HG03060 (cell line): ENCODE measurements at regions not wholly inside any gene's neighbourhood (a gene's known extent, or its start where the extent isn't known, plus 50 kb on each side); places are given as distances from the start of the nearest gene placed in this dataset.

Source experiments
- ATAC-seq: cut with Tn5 transposase; IDR thresholded peaks from one replicate; pipeline ENCODE4 v1.9.1; 2021; ENCODE audit warnings: low read depth, moderate number of reproducible peaks; ENCODE audit not compliant: unreplicated experiment

DNA sequence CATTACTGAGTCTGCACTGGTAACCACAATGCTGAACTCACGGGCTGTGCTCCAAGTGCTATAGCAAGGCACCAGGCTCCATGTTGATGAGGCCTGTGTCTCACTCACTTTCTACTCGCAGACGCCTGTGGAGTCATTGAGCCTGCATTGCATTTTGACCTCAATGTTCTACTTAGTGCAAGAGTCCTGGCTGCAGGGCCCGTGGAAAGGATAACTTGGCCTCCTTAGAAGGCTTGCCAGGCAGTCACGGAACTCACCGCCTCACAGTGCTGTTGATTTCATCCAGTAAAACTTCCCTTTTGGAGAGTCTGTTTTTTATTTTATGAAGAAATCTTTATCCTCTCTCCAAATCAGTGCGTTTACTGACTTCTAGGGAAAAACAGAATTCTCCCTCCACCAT is 290.4 kb downstream of the RNF144A start:
- no peak for ATAC-seq

DNA sequence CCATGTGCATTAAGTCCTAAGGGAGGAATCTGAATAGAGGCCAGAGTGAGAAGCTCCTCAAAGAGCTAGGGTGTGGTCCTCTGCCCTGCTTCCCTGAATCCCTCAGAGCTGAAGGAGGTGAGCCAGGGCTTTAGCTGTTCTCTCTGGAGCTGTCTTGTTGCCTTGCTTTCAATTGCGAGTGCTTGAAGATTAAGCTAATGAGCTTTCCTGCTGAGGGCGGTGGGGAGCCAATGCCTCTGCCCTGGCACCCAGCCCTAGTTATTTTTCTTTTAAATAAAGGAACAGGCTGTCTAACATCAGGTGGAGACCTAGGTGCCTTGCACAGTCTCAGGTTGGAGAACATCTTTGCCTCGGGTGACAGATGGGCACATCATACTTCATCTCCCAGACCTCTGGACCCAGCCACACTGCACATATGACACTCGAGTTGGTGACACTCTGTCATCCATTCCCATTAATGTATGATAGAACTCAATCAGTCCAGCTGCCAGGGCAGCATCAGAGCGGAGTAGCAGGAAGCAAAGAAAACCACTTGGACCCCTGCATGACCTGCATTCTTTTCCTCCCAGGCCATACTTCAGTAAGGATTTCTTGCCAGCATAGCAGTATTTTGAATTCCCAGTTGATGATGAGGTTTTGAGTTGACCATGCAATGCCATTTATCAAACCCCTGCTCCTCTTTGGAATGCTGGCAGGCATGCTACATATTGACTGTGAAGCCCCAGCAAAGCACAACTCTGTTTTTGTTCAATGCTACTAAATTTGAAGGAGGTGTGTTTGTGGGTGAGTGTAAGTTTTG is 292.7 kb downstream of the RNF144A start:
- no peak for ATAC-seq

DNA sequence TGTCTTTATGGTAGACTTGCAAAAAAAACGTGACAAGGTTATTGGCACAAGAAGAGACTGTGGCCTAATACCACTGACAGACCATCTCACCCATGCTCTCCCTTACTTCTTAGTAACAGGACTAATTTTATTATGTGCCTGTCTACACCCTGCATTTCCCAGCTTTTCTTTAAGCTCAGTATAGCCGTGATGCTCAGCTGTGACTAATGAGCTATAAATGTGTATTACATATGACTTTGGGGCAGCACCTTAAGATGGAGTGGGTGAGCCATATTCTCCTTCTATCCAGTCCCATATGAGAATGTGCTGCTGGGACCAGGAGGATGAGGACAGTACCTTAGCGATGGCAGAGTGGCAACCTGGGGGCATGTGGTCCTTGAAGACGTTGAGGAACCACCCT is 293.5 kb downstream of the RNF144A start:
- ATAC-seq, result no peak

DNA sequence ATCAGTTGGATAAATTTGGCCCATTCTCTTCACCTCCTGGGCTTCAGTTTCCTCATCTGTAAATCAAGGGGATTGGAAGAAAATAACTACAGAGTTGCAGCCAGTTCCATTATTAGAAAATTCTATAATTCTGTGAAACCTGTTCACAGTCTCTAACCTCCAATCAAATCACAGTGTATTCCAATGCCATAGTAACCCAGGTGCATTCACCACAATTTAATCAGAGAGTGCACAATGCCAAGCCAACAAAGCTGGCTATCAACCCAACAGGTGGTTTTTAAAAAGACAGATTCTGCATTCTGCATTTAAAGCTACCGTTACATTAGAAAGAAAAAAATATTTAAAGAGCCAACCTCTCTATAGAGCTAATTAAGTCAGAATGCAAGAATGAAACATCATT is 308.6 kb downstream of the RNF144A start:
- ATAC-seq, result no peak

DNA sequence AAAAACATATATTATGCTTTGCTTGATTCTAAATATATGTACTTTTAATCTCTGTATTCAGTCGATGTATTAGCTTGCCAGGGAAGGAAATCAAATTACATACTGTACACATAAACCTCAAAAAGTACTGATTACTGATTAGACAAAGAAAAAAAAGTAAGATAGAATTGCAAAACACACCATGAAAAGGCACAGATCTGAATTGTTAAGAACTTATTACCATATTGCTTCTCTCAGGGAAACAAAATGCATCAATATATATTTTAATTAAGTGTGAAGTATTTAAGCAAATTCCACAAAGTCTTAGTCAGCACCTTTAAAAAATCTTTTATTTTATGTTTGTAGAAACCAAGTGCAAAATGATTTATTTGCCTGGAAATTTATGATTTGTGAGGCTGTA is 309.3 kb downstream of the RNF144A start:
- ATAC-seq, result no peak

DNA sequence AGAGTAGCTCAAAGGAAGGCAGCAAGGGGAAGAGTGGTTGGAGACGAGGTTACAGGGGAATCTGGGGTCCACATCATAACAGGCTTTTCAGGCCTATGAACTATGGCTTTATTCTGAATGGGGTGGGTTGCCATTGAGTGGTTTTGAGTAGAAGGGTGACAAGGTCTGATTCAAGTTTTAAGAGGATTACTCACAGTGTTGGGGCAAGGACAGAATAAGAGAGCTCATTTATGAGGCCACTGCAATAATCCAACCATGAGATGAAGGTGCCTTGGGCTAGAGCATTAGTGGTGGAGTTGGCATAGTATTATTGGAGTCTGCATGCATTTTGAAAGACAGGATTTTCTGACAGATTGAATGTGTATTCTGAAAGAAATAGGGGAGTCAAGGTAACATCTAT is 315.9 kb downstream of the RNF144A start:
- no peak for ATAC-seq

DNA sequence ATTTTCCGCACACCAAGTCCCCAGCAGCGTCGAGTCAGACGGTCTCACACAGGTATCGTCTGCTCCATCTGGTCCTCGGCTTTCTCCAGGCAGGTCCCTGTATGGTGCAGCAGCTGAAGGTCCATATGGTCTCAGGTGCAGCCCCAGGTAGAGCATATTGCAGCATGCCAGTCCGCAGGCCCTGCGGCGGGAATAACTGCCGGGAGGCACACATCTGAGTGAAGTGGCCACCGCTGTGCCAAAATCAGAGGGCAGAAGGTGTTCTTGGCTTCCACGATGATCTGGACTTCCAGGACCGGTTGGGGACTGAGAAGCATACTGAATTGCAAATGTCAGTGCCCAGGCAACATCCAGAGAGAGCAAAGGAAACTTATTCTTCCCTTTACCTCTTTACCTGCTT is 320.3 kb downstream of the RNF144A start:
- no peak for ATAC-seq

DNA sequence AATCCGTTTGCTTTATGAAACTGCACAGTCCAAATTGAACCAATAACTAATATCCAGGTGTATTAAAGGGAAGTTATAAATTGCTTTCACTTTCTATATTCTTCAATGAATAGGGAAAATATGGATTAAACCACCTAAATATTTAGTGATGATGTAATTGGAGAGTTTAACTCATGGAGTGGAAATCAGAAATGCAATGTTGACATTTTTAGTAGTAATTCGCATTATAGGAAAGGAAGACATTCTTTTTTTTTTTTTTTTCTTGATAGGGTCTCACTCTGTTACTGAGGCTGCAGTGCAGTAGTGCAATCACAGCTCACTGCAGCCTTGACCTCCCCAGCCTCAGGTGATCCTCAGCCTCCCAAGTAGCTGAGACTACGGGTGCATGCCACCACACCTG is 321.9 kb downstream of the RNF144A start:
- ATAC-seq, result no peak

DNA sequence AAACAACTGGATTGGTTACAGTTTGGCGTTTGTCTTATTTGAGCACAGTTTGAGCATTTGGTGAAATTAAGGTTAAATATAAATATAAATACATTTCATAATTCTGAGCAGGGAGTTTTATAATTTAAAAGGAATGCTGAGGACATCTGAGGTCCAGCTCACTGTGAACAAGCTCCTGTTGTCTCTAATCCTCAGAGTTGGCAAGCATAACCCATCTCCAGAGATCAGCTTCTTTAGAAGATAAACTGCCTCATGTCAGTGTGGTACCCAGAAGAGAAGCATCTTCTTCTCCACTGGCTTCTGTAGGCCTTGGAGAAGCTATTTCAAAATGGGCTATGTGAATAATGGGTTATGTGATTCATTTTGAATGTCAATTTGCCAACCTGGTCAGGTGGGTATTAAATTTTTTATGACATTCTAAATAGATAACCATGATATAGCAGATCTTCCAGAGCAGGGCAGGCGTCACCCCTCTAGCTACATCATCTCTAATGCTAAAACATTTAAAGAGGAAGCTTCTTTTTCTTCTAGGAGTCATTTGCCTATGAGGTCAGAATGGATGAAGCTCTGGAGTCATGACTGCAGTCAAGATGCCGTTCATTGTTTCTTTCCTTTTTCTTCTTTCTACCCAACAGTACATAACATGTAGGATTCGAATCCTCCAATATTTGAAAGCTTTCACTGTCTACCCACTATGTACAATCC is 324.0 kb downstream of the RNF144A start:
- no peak for ATAC-seq

DNA sequence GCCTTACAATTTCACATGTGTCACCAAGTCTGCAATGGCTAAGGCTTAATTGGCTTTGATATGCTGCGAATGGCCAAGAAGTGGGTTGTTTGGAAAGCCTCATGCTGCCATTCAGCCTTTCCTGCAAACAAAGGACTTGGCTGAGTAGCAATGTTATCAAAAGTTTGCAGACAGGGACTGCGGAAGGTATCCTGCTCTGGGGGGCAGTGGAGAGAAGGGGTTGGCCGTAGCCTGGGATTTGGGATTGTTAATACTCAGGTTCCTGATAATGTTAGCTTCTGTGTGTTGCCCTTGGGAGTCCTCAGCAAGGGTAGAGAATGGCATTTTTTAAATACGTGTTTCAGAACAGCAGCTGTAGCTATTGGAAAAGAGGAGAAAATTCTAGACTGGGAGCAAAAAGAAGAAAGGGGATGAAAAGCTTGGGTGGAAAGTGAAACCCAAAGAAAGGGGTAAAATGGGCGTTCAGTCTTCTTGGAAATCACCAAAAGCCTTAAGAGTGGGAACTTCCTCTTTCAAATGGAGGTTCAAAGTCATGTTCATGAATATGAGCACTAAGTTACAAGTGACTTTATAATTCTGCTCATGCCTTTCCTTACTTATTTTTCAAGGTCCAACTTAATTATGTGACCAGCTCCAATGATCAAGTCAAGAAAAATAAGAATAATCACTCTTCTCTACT is 325.1 kb downstream of the RNF144A start:
- no peak for ATAC-seq

DNA sequence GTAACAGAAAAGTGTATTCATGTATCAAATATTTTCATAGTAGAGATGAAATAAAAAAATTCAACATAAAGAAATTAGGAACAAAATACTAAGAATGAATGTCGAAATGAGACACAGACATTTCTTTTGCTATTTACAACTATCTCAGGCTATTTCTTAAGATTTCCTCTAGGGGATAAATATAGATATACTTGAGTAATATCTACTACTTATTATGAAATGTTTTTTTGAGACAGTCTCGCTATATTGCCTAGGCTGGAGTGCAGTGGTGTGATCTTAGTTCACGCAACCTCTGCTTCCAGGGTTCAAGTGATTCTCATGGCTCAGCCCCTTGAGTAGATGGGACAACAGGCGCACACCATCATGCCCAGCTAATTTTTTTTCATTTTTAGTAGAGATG is 326.1 kb downstream of the RNF144A start:
- no peak for ATAC-seq

DNA sequence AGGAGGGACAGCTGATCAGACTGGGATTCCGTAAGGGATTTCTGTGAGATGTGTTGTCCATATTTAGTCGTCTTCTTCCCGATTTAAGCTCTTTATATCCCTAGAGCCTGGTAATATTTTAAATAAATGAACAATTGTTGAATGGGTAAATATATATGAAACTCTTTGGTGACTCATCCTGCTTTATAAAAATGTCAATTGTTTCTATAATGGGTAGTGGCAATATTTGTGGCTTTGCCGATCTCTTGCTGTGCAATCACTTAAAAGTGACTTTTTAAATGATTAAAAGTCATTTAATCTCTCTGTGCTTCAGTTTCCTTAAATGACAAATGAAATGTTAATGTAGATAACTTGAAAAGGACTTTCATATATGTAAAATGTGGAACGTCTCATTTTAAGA is 339.2 kb downstream of the RNF144A start:
- no peak for ATAC-seq

DNA sequence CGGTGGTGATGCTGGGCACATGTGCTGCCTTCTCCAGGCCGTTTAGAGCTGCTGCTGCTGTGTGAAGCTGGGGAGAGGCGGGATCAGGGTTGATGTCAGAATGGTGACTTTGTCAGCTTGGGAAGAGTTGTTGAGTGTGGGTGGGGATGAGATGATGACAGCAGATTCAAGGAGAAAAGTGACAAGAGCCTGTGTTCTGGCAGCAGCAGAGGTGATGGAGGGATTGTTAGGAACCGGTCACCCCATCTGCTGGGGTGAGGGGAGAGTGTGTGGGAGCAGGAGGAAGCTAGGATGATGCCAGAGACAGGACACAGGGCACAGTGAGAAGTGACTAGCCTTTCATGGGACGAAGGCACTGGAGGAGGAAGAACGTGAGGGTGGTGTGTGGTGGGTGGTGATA is 345.5 kb downstream of the RNF144A start:
- ATAC-seq, result no peak

DNA sequence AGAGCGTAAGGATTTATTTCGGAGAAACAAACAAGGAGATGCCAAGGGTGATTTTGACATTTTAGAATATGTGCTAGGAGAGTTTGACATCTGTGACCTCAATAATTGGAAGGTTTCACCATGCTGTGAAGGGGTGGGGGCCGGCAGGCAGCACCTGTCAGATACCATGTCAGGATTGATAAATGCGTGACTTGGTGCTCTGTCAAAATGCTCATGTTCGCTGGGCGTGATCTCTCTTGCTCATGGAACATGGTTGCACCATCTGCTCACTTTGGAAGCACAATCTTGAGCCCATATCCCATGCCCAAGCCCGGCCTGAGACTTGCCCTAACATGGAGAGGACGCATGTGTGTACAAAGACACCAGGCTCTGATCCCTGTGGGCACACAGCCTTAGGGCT is 347.6 kb downstream of the RNF144A start:
- no peak for ATAC-seq

DNA sequence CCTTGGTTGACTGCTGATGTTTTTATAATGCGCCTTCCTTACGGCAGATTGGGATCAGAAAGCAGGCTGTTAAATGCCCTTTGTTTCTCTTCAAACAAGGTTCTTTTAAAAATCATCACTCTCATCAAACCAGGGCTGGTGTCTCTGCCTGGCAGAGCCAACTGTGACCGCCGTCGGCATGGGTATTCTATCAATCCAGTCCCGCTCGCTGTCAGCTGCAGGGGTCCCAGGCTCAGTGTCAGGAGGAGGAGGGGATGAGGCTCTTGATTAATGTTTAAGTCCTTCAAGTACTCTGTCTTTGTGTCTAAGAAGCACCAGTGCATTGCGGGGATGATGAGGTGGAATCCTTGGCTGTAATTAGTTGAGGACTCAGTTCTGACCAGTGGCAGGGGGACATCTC is 348.1 kb downstream of the RNF144A start:
- ATAC-seq, result no peak

DNA sequence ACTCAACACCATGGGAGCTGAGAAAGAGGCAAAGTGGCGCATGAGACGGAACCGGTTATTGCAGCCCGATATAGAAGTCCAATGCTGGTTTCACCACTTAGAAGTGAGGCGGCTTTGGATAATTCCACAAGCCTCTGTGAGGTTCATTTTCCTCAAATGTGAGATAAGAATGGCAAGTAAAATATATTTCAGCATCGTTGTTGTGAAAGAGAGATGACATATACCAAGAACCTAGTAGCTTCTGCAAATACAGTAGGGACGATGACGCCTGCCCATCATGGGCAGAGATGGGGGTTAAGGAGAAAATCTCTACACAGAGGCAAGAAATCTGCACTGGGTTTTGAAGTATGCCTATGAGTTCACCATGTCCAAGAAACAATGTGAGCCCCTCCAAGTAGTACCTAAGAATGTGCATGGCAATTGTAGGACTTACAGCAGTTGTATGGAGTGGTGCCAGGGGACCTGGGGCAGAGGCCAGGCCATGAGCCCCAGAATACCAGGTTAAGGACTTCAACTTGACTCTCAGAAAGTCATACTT is 352.0 kb downstream of the RNF144A start:
- no peak for ATAC-seq

DNA sequence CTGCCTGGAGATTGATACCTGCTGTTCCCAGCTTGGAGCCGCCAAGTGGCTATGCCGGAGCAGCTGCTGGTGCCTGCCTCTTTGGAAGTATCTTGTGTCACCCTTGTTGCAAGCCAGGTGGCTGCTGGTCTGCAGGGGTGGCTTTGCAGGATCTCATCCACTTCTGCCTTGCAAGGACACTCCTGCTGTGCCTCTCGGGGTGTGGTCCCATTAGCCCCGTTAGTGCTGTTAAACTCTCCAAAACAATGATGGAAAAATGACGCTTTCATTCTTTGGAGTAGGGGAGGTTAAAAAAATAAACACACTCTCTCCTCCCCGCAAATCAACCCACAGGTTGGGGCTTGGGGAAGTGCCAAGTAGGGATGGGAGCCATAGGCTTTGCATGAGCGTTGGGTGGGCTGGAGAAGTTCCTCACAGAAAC is 352.8 kb downstream of the RNF144A start:
- no peak for ATAC-seq

DNA sequence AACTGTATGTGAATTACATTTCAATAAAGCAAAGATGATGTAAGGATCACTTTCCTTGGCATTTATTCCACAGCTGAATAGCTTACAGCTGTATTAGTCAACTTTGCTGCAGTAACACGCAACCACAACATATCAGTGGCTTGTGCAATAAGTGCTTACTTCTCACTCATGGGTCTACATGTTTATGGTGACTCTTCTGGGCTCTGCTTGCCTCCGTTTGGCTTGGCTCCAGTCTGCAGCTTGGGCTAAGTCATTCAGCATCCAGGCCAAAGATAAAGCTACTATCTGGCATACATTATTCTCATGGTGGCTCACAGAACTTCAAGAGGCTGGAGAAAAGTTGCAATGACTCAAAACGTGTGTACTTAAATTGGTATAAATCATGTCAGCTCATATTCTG is 355.0 kb downstream of the RNF144A start:
- ATAC-seq, result no peak

DNA sequence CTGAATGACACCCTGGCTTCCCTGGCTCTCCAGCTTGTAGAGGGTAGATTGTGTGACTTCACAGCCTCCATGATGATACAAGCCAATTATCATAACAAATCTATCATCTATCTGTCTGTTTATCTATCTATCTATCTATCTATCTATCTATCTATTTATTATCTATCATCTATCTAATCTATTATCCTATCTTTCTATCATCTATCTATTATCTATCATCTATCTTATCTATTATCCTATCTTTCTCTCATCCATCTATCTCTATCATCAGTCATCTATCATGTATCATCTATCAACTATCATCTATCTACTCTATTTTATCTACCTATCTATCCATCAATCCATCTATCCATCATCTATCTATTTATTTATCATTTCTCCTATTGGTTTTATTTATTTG is 361.8 kb downstream of the RNF144A start:
- ATAC-seq, result no peak

DNA sequence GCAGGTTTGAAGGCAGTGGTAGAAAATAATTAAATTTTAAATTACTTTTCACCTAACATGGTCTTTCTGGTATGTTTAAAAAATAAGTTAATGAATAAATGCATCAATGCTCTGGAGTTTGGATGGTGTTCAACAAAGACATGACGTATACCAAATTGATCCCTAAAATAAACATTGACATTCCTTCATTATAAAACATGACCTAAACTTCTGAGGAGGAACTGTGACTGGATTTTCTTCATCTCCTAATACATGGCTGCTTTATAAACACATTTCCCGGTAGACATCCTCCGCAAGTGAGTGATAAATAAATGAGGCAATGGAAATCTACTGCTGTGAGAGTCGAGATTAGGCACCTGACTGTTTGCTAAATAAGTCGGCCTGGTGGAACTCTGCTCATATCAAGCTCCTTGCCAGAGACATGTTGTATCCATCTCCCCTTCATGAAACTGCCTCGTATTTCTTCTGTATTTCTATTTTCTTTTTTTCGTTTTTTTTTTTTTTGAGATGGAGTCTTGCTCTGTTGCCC is 362.3 kb downstream of the RNF144A start:
- ATAC-seq, result no peak

DNA sequence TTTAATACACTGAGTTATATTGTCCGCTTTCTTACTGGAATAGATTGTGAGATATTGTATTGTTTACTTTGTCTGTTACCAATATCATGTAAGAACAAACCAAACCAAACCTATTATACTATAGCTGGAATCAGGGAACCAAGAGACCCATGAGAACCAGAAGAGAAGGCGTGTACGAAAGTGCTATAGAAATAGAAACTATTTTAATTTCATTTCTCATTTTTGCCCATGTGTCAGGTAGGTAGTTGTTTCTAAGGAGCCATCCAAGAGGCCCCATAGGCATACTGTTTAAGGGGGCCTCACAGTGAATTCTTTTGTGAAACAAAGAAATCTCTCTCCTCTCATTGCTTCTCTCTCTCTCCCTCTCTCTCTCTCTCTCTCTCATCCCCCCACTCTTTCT is 363.6 kb downstream of the RNF144A start:
- ATAC-seq, result no peak
